Transverse colon (tissue), 4 donors: ENCODE measurements at regions not wholly inside any gene's neighbourhood (a gene's known extent, or its start where the extent isn't known, plus 50 kb on each side); places are given as distances from the start of the nearest gene placed in this dataset.
"Not testable (repeated sequence)": the region's sequence is repeated elsewhere in the genome, so short reads cannot be mapped to it uniquely, and the experiment has no call there.

Experiments
- DNase-seq: peaks from one replicate; pipeline ENCODE4 v3.0.0-alpha.2; 2019
- H3K27ac ChIP-seq, 4 donors: fragments of 200-600 bp; sonication (generic); 2 replicates each; pipeline ENCODE4 v1.5.1; 2016 to 2018; ENCODE audit warnings: inconsistent platforms in 4 of 4
- H3K27me3 ChIP-seq: fragments of 200-600 bp; sonication (generic); 2 replicates; pipeline ENCODE4 v1.5.1; 2017; ENCODE audit warnings: inconsistent platforms
- H3K36me3 ChIP-seq, 4 donors: fragments of 200-600 bp; sonication (generic); 2 replicates each; pipeline ENCODE4 v1.5.1; 2017 to 2019; ENCODE audit warnings: inconsistent platforms in 4 of 4
- H3K4me1 ChIP-seq, 4 donors: fragments of 200-600 bp; sonication (generic); 2 replicates each; pipeline ENCODE4 v1.5.1; 2017 to 2020; ENCODE audit warnings: inconsistent platforms in 4 of 4
- H3K4me3 ChIP-seq, 4 donors: fragments of 200-600 bp; sonication (generic); 1 replicate in 1 of 4; 2 replicates in 3 of 4; pipeline versions ENCODE4 v1.5.1 to v1.6.1; 2017 to 2019; ENCODE audit warnings: inconsistent platforms in 4 of 4
- H3K9me3 ChIP-seq, 2 donors: fragments of 200-600 bp; sonication (generic); 2 replicates each; pipeline ENCODE4 v1.5.1; 2017 to 2019; ENCODE audit warnings: inconsistent platforms in 2 of 2
- CTCF ChIP-seq, 5 experiments: fragments of 200-600 bp in 3 of 5; fragments of 450-650 bp in 2 of 5; sonication (generic) in 3 of 5; IDR thresholded peaks; 1 replicate in 2 of 5; 2 replicates in 3 of 5; pipeline ENCODE4 v1.5.1; 2016 to 2017; ENCODE audit warnings: antibody characterized with exemption in 5 of 5, inconsistent platforms in 3 of 5, mild to moderate bottlenecking in 2 of 5, moderate library complexity in 1 of 5
- EP300 ChIP-seq: sonication (generic); formaldehyde crosslinking; IDR thresholded peaks from one replicate; pipeline ENCODE4 v1.6.1; 2017; ENCODE audit warnings: antibody characterized with exemption, low read depth
- POLR2A ChIP-seq: fragments of 450-650 bp; IDR thresholded peaks from one replicate; pipeline ENCODE4 v1.6.1; 2016; ENCODE audit warnings: antibody characterized with exemption, mild to moderate bottlenecking, moderate library complexity
- POLR2AphosphoS5 ChIP-seq, 3 donors: sonication (generic); formaldehyde crosslinking; IDR thresholded peaks; one replicate each; pipeline ENCODE4 v1.6.1; 2016; ENCODE audit warnings: antibody characterized with exemption in 3 of 3
- WGBS, 2 donors: methylation state at CpG; one replicate each; pipeline ENCODE4 v1.1.5; 2018; ENCODE audit warnings: low coverage in 1 of 2; 5-methylcytosine and 5-hydroxymethylcytosine counted together
- in situ Hi-C, 4 donors: fragments of 200-750 bp; cut with MboI; loops; one replicate each; pipeline versions ENCODE4 v1.15.0 to v1.15.1; 2017; ENCODE audit warnings: low sequenced_read_pairs in 3 of 4, low pct_ligation_motif_present in 1 of 4, low pct_unique_long_range_greater_than_20kb in 1 of 4
- intact Hi-C: fragments of 100-400 bp; cut with DNase I; formaldehyde crosslinking; loops from one replicate; pipeline ENCODE4 v1.15.1; 2023; ENCODE audit warnings: low total_unique reads

- 75 to 92% methylated on average over 2 to 6 of the region's 6 CpGs for WGBS, 2 donors
- intact Hi-C loops, result no loop called here
- Histone ChIP-seq H3K27ac (no peak overlapping the region), H3K4me3 (no peak overlapping the region), H3K4me1 (no peaks in the 10 kb centered on the region), H3K27me3 (no peaks in the 10 kb centered on the region), H3K9me3 (no peaks in the 10 kb centered on the region), H3K36me3 (no peaks in the 10 kb centered on the region)
- in situ Hi-C loops, result no loop called here
- TF ChIP-seq POLR2A (no peak), POLR2AphosphoS5 (IDR thresholded peaks at IDR 0.05) (no peak)
- DNase-seq, result no peak
Observed at GRCh38 chr10:61257136-61257535, 196.0 kb downstream of the TMEM26 start.

GRCh38 chr10:61252326-61252725 is 200.9 kb downstream of the TMEM26 start:
- H3K4me1 ChIP-seq, in situ Hi-C loops, H3K27ac ChIP-seq, H3K27me3 ChIP-seq, DNase-seq, H3K36me3 ChIP-seq, H3K4me3 ChIP-seq, H3K9me3 ChIP-seq, intact Hi-C loops: not testable (repeated sequence)
- 70 to 83% methylated on average over 1 of the region's 1 CpG for WGBS, 2 donors

GRCh38 chr10:61251089-61251488 is 202.1 kb downstream of the TMEM26 start:
- no peak overlapping the region for H3K27ac ChIP-seq
- TF ChIP-seq POLR2A (no peak), POLR2AphosphoS5 (IDR thresholded peaks at IDR 0.05) (no peak), CTCF (IDR thresholded peaks at IDR 0.05) (no peak), EP300 (no peak)
- in situ Hi-C loops (no loop called here), intact Hi-C loops (no loop called here)
- no peaks in the 10 kb centered on the region for H3K4me1 ChIP-seq
- no peaks in the 10 kb centered on the region for H3K36me3 ChIP-seq
- DNase-seq, result no peak
- 52 to 60% methylated on average over 1 of the region's 1 CpG for WGBS, 2 donors
- no peak overlapping the region for H3K4me3 ChIP-seq
- no peaks in the 10 kb centered on the region for H3K27me3 ChIP-seq
- no peaks in the 10 kb centered on the region for H3K9me3 ChIP-seq

- no peak for DNase-seq
- Histone ChIP-seq H3K4me1 (no peaks in the 10 kb centered on the region), H3K27ac (no peak overlapping the region), H3K27me3 (no peaks in the 10 kb centered on the region), H3K36me3 (no peaks in the 10 kb centered on the region), H3K4me3 (no peak overlapping the region), H3K9me3 (no peaks in the 10 kb centered on the region)
- in situ Hi-C loops (no loop called here), intact Hi-C loops (no loop called here)
- TF ChIP-seq POLR2A (no peak), CTCF (IDR thresholded peaks at IDR 0.05) (no peak), POLR2AphosphoS5 (IDR thresholded peaks at IDR 0.05) (no peak), EP300 (no peak)
- 83 to 87% methylated on average over 1 to 2 of the region's 2 CpGs for WGBS, 2 donors
Observed at GRCh38 chr10:61250131-61250530, 203.1 kb downstream of the TMEM26 start.

GRCh38 chr10:61248013-61248412 is 205.2 kb downstream of the TMEM26 start:
- no peak overlapping the region for H3K4me3 ChIP-seq
- DNase-seq, result no peak
- no peak overlapping the region for H3K27ac ChIP-seq
- no peak for TF ChIP-seq EP300
- no peak for TF ChIP-seq CTCF (IDR thresholded peaks at IDR 0.05)
- no peaks in the 10 kb centered on the region for H3K4me1 ChIP-seq
- in situ Hi-C loops (no loop called here), intact Hi-C loops (no loop called here)
- H3K36me3 ChIP-seq, result no peaks in the 10 kb centered on the region
- no peaks in the 10 kb centered on the region for H3K27me3 ChIP-seq
- H3K9me3 ChIP-seq, result no peaks in the 10 kb centered on the region
